Common myeloid progenitor, CD34-positive (primary cell): ENCODE measurements at regions not wholly inside any gene's neighbourhood (a gene's known extent, or its start where the extent isn't known, plus 50 kb on each side); places are given as distances from the start of the nearest gene placed in this dataset.

ENCODE experiments used
- CTCF ChIA-PET: fragments of 350-600 bp; sonication (Branson Sonifier 250); formaldehyde crosslinking; loops from one replicate; lab custom pipeline; 2021; ENCODE audit warnings: antibody characterized with exemption; lab: Charles Lee
- POLR2A ChIA-PET: fragments of 350-600 bp; sonication (Branson Sonifier 250); formaldehyde crosslinking; loops from one replicate; lab custom pipeline; 2021; ENCODE audit warnings: antibody characterized with exemption; lab: Charles Lee
- DNase-seq, 3 donors: peaks; one replicate each; pipeline versions ENCODE4 v3.0.0 to v3.0.0-alpha.2; 2013
- H3K27ac ChIP-seq, 2 experiments: 1 replicate in 1 of 2; 2 replicates in 1 of 2; pipeline ENCODE4 v1.7.0; 2013; ENCODE audit warnings: inconsistent platforms in 2 of 2, low read length in 2 of 2, mild to moderate bottlenecking in 2 of 2, low read depth in 1 of 2, moderate library complexity in 1 of 2; ENCODE audit not compliant: severe bottlenecking in 2 of 2, insufficient read depth in 1 of 2, poor library complexity in 1 of 2
- H3K27me3 ChIP-seq, 5 experiments: replicated peaks in 2 of 5; 1 replicate in 3 of 5; 2 replicates in 2 of 5; pipeline versions ENCODE4 v1.6.1 to v1.7.0; 2013; ENCODE audit warnings: low read length in 4 of 5, mild to moderate bottlenecking in 2 of 5, moderate library complexity in 2 of 5, inconsistent platforms in 1 of 5; ENCODE audit not compliant: insufficient read depth in 5 of 5, control insufficient read depth in 4 of 5
- H3K36me3 ChIP-seq, 4 experiments: 1 replicate in 2 of 4; 2 replicates in 2 of 4; pipeline versions ENCODE4 v1.6.1 to v1.7.0; 2013; ENCODE audit warnings: low read length in 3 of 4, control low read depth in 1 of 4, mild to moderate bottlenecking in 1 of 4; ENCODE audit not compliant: control insufficient read depth in 4 of 4, insufficient read depth in 4 of 4
- H3K4me1 ChIP-seq, 4 experiments: 1 replicate in 3 of 4; 2 replicates in 1 of 4; pipeline versions ENCODE4 v1.6.1 to v1.7.1; 2013; ENCODE audit warnings: low read length in 3 of 4, mild to moderate bottlenecking in 3 of 4, control low read depth in 1 of 4, inconsistent platforms in 1 of 4, moderate library complexity in 1 of 4; ENCODE audit not compliant: control insufficient read depth in 4 of 4, insufficient read depth in 4 of 4; ENCODE audit errors: control extremely low read depth in 1 of 4
- H3K4me3 ChIP-seq, 7 experiments: 1 replicate in 4 of 7; 2 replicates in 3 of 7; pipeline versions ENCODE4 v1.5.1 to v1.7.0; 2013; ENCODE audit warnings: mild to moderate bottlenecking in 7 of 7, low read length in 6 of 7, moderate library complexity in 6 of 7, inconsistent platforms in 2 of 7, low read depth in 2 of 7, control low read depth in 1 of 7; ENCODE audit not compliant: insufficient read depth in 4 of 7, control insufficient read depth in 1 of 7; ENCODE audit errors: extremely low read depth in 1 of 7
- H3K9me3 ChIP-seq, 5 experiments: 1 replicate in 4 of 5; 2 replicates in 1 of 5; pipeline versions ENCODE4 v1.6.1 to v1.7.1; 2013; ENCODE audit warnings: low read length in 4 of 5, mild to moderate bottlenecking in 2 of 5, inconsistent platforms in 1 of 5, low read depth in 1 of 5, moderate library complexity in 1 of 5; ENCODE audit not compliant: control insufficient read depth in 4 of 5, insufficient read depth in 2 of 5; ENCODE audit errors: control extremely low read depth in 1 of 5
- WGBS: methylation state at CpG from one replicate; pipeline ENCODE4 v1.1.5; 2013; ENCODE audit not compliant: insufficient coverage; 5-methylcytosine and 5-hydroxymethylcytosine counted together

DNA sequence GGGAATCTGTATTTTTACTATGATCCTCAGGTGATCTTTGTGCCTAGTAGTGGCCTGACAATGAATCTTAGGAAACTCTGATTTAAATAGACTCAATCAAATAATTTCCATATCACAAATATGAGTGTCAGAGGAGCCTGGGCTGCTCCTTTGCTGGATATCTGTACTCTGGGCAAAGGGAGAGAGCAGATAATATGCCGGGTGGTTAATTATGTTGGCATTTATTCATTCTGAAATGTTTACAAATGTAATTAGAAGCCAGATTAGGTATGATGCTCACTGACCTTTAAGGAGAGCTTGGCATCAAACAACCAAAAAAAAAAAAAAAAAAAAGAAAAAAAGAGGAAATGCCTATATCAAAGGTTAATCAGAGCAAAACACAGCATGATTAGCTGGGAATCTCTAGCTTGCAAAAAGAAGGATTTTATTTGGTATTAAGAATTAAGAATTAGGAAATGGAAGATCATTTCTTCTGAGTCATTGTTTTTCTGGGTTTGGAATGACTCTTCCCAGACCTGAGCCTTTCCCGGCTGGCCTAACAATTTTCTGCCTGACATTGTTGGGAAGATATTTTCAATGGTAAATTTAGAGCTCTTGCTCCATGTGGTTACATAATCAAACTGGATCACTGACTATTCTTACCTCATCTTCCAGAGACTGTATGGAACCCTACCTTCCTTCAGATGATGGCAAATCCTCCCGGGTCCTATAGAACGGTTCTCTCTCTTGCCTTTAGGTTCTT is 365.3 kb downstream of the REEP3 start:
- ChIA-PET POLR2A (no interaction called here), CTCF (interaction anchor here (0.6 to 1.0 kb wide), 4 partner anchors 17 to 276 kb away, joined by 3 to 4 read pairs (median 4); no protein-coding TSS in a partner anchor)
- no peaks in the 10 kb centered on the region for H3K9me3 ChIP-seq
- peaks cover 0 to 3% (median 0%) of the 10 kb centered on the region in 4 experiments for H3K4me1 ChIP-seq
- no peak overlapping the region for H3K4me3 ChIP-seq
- H3K27ac ChIP-seq = no peak overlapping the region
- H3K27me3 ChIP-seq = no peaks in the 10 kb centered on the region
- DNase-seq = no peak
- H3K36me3 ChIP-seq = no peaks in the 10 kb centered on the region
- WGBS = 100% methylated on average over 2 of the region's 4 CpGs

DNA sequence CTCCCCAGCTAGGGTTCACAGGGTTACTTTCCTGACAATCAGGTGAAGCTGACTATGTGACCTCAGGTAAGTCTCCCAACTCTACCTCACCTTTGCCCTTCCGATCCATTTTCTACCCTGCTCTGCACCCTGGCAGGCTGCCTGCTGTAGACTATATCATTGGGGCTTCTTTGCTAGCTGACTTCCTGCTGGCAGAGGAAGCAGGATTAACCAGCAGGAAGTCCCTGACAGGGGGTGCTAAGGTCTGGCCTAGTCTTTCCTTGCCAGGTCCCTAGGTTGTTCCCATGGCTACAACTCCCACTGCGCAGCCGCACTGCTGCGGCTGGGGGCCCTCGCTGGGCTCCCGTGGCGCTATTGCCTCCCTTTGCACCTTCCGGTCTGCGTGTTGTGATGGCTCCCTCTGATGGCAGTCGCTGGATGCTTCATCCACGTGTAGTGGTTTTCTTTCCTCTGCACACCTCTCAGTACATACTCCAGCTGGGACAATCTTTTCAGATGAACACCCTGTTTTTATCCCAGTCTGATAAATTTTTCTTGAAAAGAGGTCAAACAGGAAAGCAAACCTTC is 365.9 kb downstream of the REEP3 start:
- WGBS = 92% methylated on average over 11 of the region's 11 CpGs
- POLR2A ChIA-PET = no interaction called here
- DNase-seq = no peak
- no peaks in the 10 kb centered on the region for H3K27me3 ChIP-seq
- H3K4me3 ChIP-seq = no peak overlapping the region
- H3K27ac ChIP-seq = no peak overlapping the region
- CTCF ChIA-PET = interaction anchor here (0.6 to 1.0 kb wide), 4 partner anchors 18 to 276 kb away, joined by 3 to 4 read pairs (median 4); no protein-coding TSS in a partner anchor
- no peaks in the 10 kb centered on the region for H3K9me3 ChIP-seq
- H3K36me3 ChIP-seq = no peaks in the 10 kb centered on the region
- H3K4me1 ChIP-seq = peaks cover 0 to 3% (median 0%) of the 10 kb centered on the region in 4 experiments

DNA sequence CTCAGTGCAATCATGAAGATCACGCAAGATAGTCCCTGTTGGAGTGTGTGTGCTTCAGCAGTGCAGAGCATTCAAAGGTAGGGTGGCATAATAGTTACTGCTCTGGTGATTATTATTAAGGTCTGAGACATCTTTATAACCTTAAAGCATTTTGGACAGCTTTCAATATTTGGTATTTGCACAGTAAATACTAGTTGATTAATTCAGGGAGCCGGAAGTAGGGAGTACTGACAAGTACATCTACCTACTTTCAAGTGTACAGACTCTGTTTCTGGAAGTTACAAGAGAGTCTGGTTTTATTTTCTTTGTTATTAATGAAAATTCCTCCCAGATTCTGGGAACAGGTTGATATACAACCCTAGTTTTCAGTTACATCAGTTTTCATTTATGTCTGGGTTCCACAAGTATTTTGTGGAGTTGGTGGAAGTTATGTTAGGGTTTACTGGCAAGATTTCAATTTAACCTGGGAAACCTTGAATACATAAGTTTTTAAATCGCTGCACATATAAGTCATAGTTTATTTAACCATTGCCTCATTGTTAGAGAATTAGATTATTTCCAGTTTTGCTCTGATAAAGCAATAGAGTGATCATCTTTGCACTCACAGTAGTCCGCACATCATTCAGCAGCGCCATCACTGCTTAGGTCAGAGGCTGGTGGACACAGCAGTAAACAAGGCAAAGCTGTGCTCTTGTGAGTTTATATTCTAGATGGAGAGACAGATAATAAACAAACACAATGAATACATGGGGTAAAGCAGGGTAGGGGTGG is 366.6 kb downstream of the REEP3 start:
- Histone ChIP-seq H3K4me1 (peaks cover 0 to 3% (median 0%) of the 10 kb centered on the region in 4 experiments), H3K9me3 (no peaks in the 10 kb centered on the region), H3K27ac (no peak overlapping the region), H3K36me3 (no peaks in the 10 kb centered on the region), H3K27me3 (no peaks in the 10 kb centered on the region), H3K4me3 (no peak overlapping the region)
- ChIA-PET CTCF (no interaction called here), POLR2A (no interaction called here)
- DNase-seq = no peak
- WGBS = 100% methylated on average over 4 of the region's 5 CpGs

DNA sequence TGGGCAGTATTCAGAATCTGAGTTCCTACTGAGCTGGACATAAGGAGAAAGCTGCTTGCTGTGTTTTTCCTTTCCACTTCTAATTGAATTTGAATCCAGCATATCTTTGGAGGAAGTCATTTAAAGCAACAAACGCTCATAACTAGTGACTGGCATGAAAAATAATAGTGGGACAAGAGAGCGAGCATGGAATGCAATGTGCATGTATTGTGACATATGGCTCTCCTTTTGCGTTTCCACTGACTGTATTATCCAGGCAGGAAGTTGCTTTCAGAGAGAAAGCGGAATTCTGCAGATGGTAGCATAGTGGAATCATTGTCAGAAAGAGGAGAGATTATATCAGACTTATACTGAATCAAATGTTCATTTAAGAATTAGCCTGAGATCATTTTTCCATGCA is 368.6 kb downstream of the REEP3 start:
- peaks cover 0 to 3% (median 0%) of the 10 kb centered on the region in 4 experiments for H3K4me1 ChIP-seq
- no peak overlapping the region for H3K4me3 ChIP-seq
- H3K27me3 ChIP-seq = no peaks in the 10 kb centered on the region
- H3K27ac ChIP-seq = no peak overlapping the region
- no peaks in the 10 kb centered on the region for H3K36me3 ChIP-seq
- 100% methylated on average over 2 of the region's 4 CpGs for WGBS
- no peaks in the 10 kb centered on the region for H3K9me3 ChIP-seq
- no peak for DNase-seq
- ChIA-PET CTCF (no interaction called here), POLR2A (no interaction called here)

DNA sequence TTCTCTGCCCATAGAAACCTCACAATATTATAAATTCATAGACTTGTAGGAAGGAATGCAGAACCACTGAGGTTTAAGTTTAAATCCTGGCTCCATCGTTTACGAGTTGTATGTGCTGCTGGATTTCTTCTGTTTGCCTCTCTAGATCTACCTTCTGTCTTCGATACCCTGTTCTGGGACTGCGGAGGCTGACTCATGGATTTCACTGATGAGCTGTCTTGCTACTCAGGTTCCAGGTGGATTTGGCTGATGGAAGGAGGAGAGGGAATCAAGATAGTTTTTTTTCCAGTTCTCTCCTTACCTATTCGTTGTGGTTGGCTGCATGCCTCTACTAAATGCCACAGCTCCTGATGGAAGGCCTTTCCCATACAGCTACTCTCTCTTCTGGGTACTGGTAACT is 375.8 kb downstream of the REEP3 start:
- WGBS = 97% methylated on average over 3 of the region's 5 CpGs
- Histone ChIP-seq H3K9me3 (no peaks in the 10 kb centered on the region), H3K27me3 (no peaks in the 10 kb centered on the region), H3K36me3 (no peaks in the 10 kb centered on the region), H3K27ac (no peak overlapping the region), H3K4me1 (no peaks in the 10 kb centered on the region), H3K4me3 (no peak overlapping the region)
- no peak for DNase-seq
- POLR2A ChIA-PET = no interaction called here
- CTCF ChIA-PET = interaction anchor here (1.2 kb wide), 1 partner anchor 31 kb away, joined by 3 read pairs; no protein-coding TSS in a partner anchor

GRCh38 chr10:63899673-63900300 is 378.6 kb downstream of the REEP3 start:
- no peak overlapping the region for H3K27ac ChIP-seq
- H3K9me3 ChIP-seq = no peaks in the 10 kb centered on the region
- DNase-seq = no peak
- H3K4me3 ChIP-seq = no peak overlapping the region
- H3K27me3 ChIP-seq = peaks cover 0 to 1% (median 0%) of the 10 kb centered on the region in 5 experiments
- H3K4me1 ChIP-seq = no peaks in the 10 kb centered on the region
- CTCF ChIA-PET = no interaction called here
- 93% methylated on average over 2 of the region's 3 CpGs for WGBS
- POLR2A ChIA-PET = no interaction called here
- H3K36me3 ChIP-seq = no peaks in the 10 kb centered on the region
